Gastroesophageal sphincter (tissue), 3 donors: ENCODE measurements at regions not wholly inside any gene's neighbourhood (a gene's known extent, or its start where the extent isn't known, plus 50 kb on each side); places are given as distances from the start of the nearest gene placed in this dataset.

ENCODE experiments used
- CTCF ChIP-seq, 4 experiments: fragments of 200-600 bp in 2 of 4; fragments of 450-650 bp in 2 of 4; sonication (generic) in 1 of 4; IDR thresholded peaks; one replicate each; pipeline ENCODE4 v1.5.1; 2017 to 2019; ENCODE audit warnings: antibody characterized with exemption in 4 of 4, mild to moderate bottlenecking in 2 of 4, moderate library complexity in 2 of 4
- POLR2A ChIP-seq, 2 donors: fragments of 450-650 bp; IDR thresholded peaks; one replicate each; pipeline ENCODE4 v1.6.1; 2017; ENCODE audit warnings: antibody characterized with exemption in 2 of 2, mild to moderate bottlenecking in 2 of 2, moderate library complexity in 1 of 2

DNA sequence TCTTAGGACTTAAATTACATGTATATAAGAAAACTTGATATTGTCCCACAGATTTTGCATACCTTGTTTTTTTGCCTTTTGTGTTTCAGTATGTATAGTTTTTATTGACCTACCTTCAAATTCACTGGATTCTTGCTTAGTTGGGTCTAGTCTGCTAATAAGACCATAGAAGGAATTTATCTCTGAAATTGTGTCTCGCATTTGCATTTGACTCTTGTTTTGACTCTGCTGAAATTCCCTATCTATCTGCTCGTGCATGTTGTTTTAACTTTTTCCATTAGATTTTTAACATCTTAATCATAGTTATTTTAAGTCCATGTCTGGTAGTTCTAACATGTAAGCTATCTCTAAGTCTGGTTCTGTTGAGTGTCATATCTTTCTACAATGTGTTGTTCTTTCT, 163.9 kb downstream of the SCP2D1 start:
- no peak for TF ChIP-seq POLR2A (IDR thresholded peaks at IDR 0.05)
- TF ChIP-seq CTCF (IDR thresholded peaks at IDR 0.05) = no peak
